ENCODE measurements at regions not wholly inside any gene's neighbourhood (a gene's known extent, or its start where the extent isn't known, plus 50 kb on each side); places are given as distances from the start of the nearest gene placed in this dataset.
"Not testable (repeated sequence)": the region's sequence is repeated elsewhere in the genome, so short reads cannot be mapped to it uniquely, and the experiment has no call there.

DNA sequence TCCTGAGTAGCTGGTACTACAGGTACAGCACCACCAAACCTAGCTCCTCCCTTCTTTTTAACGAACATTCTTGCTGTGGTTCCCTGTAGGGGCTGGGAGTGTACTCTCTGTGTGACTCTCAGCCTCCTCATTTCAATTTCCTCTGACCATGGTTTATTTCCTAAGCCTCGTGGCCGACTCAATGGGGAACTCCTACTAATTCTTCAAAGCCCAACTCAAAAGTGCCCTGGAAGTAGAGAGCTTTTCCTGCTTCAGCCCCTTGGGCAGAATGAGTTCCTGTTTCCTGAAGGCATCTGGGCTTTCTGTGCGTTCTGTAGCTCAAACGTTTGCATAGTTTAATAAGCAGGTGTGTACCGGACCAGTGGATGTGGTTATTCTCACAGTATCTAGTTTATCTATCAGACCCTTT is 70.9 kb upstream of the ACOT11 start:
- no peaks in the 10 kb centered on the region for H3K36me3 ChIP-seq (ENCODE audit: control insufficient read depth in 1 of 2, insufficient read depth in 2 of 2, low read length in 1 of 2)
- no peak overlapping the region for H3K4me3 ChIP-seq (ENCODE audit: low read length in 2 of 2)
- DNase-seq (no peak), ATAC-seq (ENCODE audit: low FRiP score) (no peak)
- H3K9me3 ChIP-seq (ENCODE audit: control insufficient read depth, low read length): no peaks in the 10 kb centered on the region
- H3K27ac ChIP-seq (ENCODE audit: low read depth in 1 of 2, low read length in 2 of 2): no peak overlapping the region
- intact Hi-C loops (cut with DNase I): no loop called here
- WGBS, 2 donors: 85 to 89% methylated on average over 6 of the region's 6 CpGs
- no peaks in the 10 kb centered on the region for H3K4me1 ChIP-seq (ENCODE audit: control insufficient read depth in 1 of 2, insufficient read depth in 2 of 2, low read length in 2 of 2)
- no peaks in the 10 kb centered on the region for H3K27me3 ChIP-seq (ENCODE audit: control insufficient read depth in 1 of 2, insufficient read depth in 2 of 2, low read length in 1 of 2)

DNA sequence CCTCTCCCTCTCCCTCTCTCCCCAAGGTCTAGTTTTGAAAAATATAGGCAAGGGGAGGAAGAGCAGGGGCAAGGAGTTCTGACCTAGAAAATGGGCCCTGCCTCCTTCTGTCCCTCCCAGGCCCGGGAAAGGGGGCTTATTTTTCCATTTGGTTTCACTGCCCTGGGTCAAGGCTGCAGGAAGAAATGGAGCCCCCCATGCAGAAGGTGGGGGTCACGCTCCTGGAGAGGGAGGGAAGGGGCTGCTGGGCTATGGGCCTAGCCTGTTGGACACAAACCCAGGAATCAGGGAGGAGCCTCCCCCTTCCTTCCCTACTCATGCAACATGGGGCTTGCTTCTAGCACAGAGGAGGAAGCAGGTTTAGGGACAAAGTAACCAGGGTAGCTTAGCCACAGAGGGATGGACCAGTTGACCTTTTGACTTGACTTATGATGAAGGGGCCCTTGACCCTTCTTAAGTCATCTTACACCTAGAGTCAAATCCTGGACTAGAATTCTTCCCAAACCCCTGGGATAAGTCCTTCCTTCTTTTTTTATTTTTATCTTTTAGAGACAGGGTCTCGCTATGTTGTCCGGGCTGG is 70.4 kb upstream of the SSBP3 start:
- 80 to 85% methylated on average over 4 of the region's 4 CpGs for WGBS, 2 donors
- H3K27ac ChIP-seq (ENCODE audit: low read depth in 1 of 2, low read length in 2 of 2): no peak overlapping the region
- intact Hi-C loops (cut with DNase I): no loop called here

DNA sequence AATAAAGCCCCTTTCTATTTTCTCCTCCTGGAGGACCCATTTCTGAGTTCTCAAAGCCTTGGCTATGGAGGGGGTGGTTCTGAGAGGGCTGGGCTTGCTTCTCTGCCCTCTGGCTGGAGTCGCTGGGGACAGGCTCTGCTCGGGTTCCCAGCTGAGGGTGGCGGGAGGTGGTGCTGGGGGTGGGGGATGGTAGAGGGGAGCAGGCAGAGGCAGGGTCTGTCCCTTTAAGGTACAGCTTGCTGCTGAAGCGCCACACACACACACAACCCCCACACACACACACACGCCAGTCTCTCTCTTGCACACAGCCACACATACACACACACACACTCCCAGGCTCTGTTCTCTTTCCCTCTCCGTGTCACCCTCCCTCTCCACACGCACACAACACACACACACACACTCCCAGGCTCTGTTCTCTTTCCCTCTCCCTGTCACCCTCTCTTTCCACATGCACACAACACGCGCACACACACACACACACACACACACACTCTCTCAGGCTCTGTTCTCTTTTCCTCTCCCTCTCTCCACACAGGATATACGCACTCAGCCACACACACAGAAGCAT is 69.8 kb upstream of the SSBP3 start:
- 19 to 26% methylated on average over 9 to 10 of the region's 10 CpGs for WGBS, 2 donors
- Histone ChIP-seq H3K4me1 (ENCODE audit: control insufficient read depth in 1 of 2, insufficient read depth in 2 of 2, low read length in 2 of 2) (no peaks in the 10 kb centered on the region), H3K27ac (ENCODE audit: low read depth in 1 of 2, low read length in 2 of 2) (no peak overlapping the region), H3K36me3 (ENCODE audit: control insufficient read depth in 1 of 2, insufficient read depth in 2 of 2, low read length in 1 of 2) (no peaks in the 10 kb centered on the region), H3K9me3 (ENCODE audit: control insufficient read depth, low read length) (no peaks in the 10 kb centered on the region), H3K27me3 (ENCODE audit: control insufficient read depth in 1 of 2, insufficient read depth in 2 of 2, low read length in 1 of 2) (no peaks in the 10 kb centered on the region), H3K4me3 (ENCODE audit: low read length in 2 of 2) (no peak overlapping the region)
- intact Hi-C loops (cut with DNase I): no loop called here
- peak; percentile 16 for ATAC-seq (ENCODE audit: low FRiP score)
- DNase-seq: no peak

More for the DNA sequence above, 70.4 kb upstream of the SSBP3 start:
- Histone ChIP-seq H3K27me3 (ENCODE audit: control insufficient read depth in 1 of 2, insufficient read depth in 2 of 2, low read length in 1 of 2) (no peaks in the 10 kb centered on the region), H3K36me3 (ENCODE audit: control insufficient read depth in 1 of 2, insufficient read depth in 2 of 2, low read length in 1 of 2) (no peaks in the 10 kb centered on the region), H3K4me3 (ENCODE audit: low read length in 2 of 2) (no peak overlapping the region), H3K4me1 (ENCODE audit: control insufficient read depth in 1 of 2, insufficient read depth in 2 of 2, low read length in 2 of 2) (no peaks in the 10 kb centered on the region), H3K9me3 (ENCODE audit: control insufficient read depth, low read length) (no peaks in the 10 kb centered on the region)
- ATAC-seq (ENCODE audit: low FRiP score) (no peak), DNase-seq (no peak)

GRCh38 chr1:54475357-54475881 is 69.2 kb upstream of the SSBP3 start:
- peak; percentile 16 for ATAC-seq (ENCODE audit: low FRiP score)
- intact Hi-C loops (cut with DNase I): no loop called here
- H3K27ac ChIP-seq (ENCODE audit: low read depth in 1 of 2, low read length in 2 of 2): no peak overlapping the region

GRCh38 chr1:54474310-54475251 is 68.4 kb upstream of the SSBP3 start:
- H3K4me1 ChIP-seq (ENCODE audit: control insufficient read depth in 1 of 2, insufficient read depth in 2 of 2, low read length in 2 of 2): no peaks in the 10 kb centered on the region
- ATAC-seq (ENCODE audit: low FRiP score): no peak
- H3K9me3 ChIP-seq (ENCODE audit: control insufficient read depth, low read length): no peaks in the 10 kb centered on the region
- peak overlapping the region; percentile 4 to 22 for H3K4me3 ChIP-seq (ENCODE audit: low read length in 2 of 2)
- intact Hi-C loops (cut with DNase I): loop anchor here in 1 of 2 donors (5.0 kb wide), 1 partner anchor 62 kb away; no protein-coding TSS in a partner anchor
- no peak for DNase-seq
- H3K36me3 ChIP-seq (ENCODE audit: control insufficient read depth in 1 of 2, insufficient read depth in 2 of 2, low read length in 1 of 2): no peaks in the 10 kb centered on the region
- WGBS, 2 donors: 6 to 11% methylated on average over 16 to 47 of the region's 47 CpGs
- H3K27me3 ChIP-seq (ENCODE audit: control insufficient read depth in 1 of 2, insufficient read depth in 2 of 2, low read length in 1 of 2): no peaks in the 10 kb centered on the region
- no peak overlapping the region for H3K27ac ChIP-seq (ENCODE audit: low read depth in 1 of 2, low read length in 2 of 2)

More at GRCh38 chr1:54475357-54475881, 69.2 kb upstream of the SSBP3 start:
- Histone ChIP-seq H3K4me3 (ENCODE audit: low read length in 2 of 2) (no peak overlapping the region), H3K9me3 (ENCODE audit: control insufficient read depth, low read length) (no peaks in the 10 kb centered on the region), H3K27me3 (ENCODE audit: control insufficient read depth in 1 of 2, insufficient read depth in 2 of 2, low read length in 1 of 2) (no peaks in the 10 kb centered on the region), H3K36me3 (ENCODE audit: control insufficient read depth in 1 of 2, insufficient read depth in 2 of 2, low read length in 1 of 2) (no peaks in the 10 kb centered on the region), H3K4me1 (ENCODE audit: control insufficient read depth in 1 of 2, insufficient read depth in 2 of 2, low read length in 2 of 2) (no peaks in the 10 kb centered on the region)
- no peak for DNase-seq
- 14% methylated on average over 21 of the region's 21 CpGs for WGBS, 2 donors

GRCh38 chr1:54471588-54471987 is 65.4 kb upstream of the SSBP3 start:
- DNase-seq: no peak
- H3K27me3 ChIP-seq (ENCODE audit: control insufficient read depth in 1 of 2, insufficient read depth in 2 of 2, low read length in 1 of 2): no peaks in the 10 kb centered on the region
- H3K4me3 ChIP-seq (ENCODE audit: low read length in 2 of 2): no peak overlapping the region
- H3K4me1 ChIP-seq (ENCODE audit: control insufficient read depth in 1 of 2, insufficient read depth in 2 of 2, low read length in 2 of 2): no peaks in the 10 kb centered on the region
- no peak for ATAC-seq (ENCODE audit: low FRiP score)
- H3K9me3 ChIP-seq (ENCODE audit: control insufficient read depth, low read length): no peaks in the 10 kb centered on the region
- no peak overlapping the region for H3K27ac ChIP-seq (ENCODE audit: low read depth in 1 of 2, low read length in 2 of 2)
- no peaks in the 10 kb centered on the region for H3K36me3 ChIP-seq (ENCODE audit: control insufficient read depth in 1 of 2, insufficient read depth in 2 of 2, low read length in 1 of 2)
- intact Hi-C loops (cut with DNase I): loop anchor here in 1 of 2 donors (5.0 kb wide), 1 partner anchor 59 kb away; no protein-coding TSS in a partner anchor
- WGBS, 2 donors: 91 to 96% methylated on average over 7 of the region's 7 CpGs

DNA sequence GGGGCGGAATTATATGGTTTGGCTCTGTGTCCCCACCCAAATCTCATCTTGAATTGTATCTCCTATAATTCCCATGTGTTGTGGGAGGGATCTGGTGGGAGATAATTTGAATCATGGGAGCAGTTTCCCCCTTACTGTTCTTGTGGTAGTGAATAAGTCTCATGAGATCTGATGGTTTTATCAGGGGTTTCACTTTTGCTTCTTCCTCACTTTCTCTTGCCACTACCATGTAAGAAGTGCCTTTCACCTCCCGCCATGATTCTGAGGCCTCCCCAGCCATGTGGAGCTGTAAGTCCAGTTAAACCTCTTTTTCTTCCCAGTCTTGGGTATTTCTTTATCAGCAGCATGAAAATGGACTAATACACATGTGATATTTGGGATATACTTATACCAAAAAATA is 63.2 kb upstream of the SSBP3 start:
- WGBS, 2 donors: 95 to 100% methylated on average over 2 of the region's 2 CpGs
- intact Hi-C loops (cut with DNase I); H3K36me3 ChIP-seq (ENCODE audit: control insufficient read depth in 1 of 2, insufficient read depth in 2 of 2, low read length in 1 of 2); H3K27me3 ChIP-seq (ENCODE audit: control insufficient read depth in 1 of 2, insufficient read depth in 2 of 2, low read length in 1 of 2); ATAC-seq (ENCODE audit: low FRiP score); H3K4me3 ChIP-seq (ENCODE audit: low read length in 2 of 2); H3K27ac ChIP-seq (ENCODE audit: low read depth in 1 of 2, low read length in 2 of 2); H3K9me3 ChIP-seq (ENCODE audit: control insufficient read depth, low read length); DNase-seq; H3K4me1 ChIP-seq (ENCODE audit: control insufficient read depth in 1 of 2, insufficient read depth in 2 of 2, low read length in 2 of 2): not testable (repeated sequence)

DNA sequence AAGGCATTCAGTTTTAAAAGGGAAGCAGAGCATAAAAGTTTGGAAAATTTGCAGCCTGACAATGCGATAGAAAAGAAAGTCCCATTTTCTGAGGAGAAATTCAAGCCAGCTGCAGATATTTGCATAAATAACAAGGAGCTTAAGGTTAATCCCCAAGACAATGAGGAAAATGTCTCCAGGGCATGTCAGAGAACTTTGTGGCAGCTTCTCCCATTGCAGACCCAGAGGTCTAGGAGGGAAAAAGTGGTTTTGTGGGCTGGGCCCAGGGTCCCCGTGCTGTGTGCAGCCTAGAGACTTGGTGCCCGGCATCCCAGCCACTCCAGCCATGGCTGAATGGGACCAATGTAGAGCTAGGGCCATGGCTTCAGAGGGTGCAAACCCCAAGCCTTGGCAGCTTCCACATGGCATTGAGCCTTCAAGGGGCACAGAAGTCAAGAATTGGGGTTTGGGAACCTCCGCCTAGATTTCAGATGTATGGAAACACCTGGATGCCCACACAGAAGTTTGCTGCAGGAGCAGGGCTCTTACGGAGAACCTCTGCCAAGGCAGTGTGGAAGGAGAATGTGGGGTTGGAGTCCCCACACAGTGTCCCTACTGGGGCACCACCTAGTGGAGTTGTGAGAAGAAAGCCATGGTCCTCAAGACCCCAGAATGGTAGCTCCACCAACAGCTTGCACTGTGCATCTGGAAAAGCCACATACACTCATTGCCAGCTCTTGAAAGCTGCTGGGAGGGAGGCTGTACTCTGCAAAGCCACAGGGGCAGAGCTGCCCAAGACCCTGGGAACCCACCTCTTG is 62.3 kb upstream of the SSBP3 start:
- H3K27me3 ChIP-seq (ENCODE audit: control insufficient read depth in 1 of 2, insufficient read depth in 2 of 2, low read length in 1 of 2); intact Hi-C loops (cut with DNase I); H3K4me1 ChIP-seq (ENCODE audit: control insufficient read depth in 1 of 2, insufficient read depth in 2 of 2, low read length in 2 of 2); H3K9me3 ChIP-seq (ENCODE audit: control insufficient read depth, low read length); H3K27ac ChIP-seq (ENCODE audit: low read depth in 1 of 2, low read length in 2 of 2); ATAC-seq (ENCODE audit: low FRiP score); H3K4me3 ChIP-seq (ENCODE audit: low read length in 2 of 2); H3K36me3 ChIP-seq (ENCODE audit: control insufficient read depth in 1 of 2, insufficient read depth in 2 of 2, low read length in 1 of 2): not testable (repeated sequence)
- WGBS, 2 donors: 94 to 97% methylated on average over 5 of the region's 5 CpGs
- peak in 1 of 2 donors; percentile 24 for DNase-seq
